ENCODE measurements at regions not wholly inside any gene's neighbourhood (a gene's known extent, or its start where the extent isn't known, plus 50 kb on each side); places are given as distances from the start of the nearest gene placed in this dataset.

GRCh38 chr4:99763635-99764101 is 53.0 kb upstream of the DAPP1 start:
- 60% methylated on average over 3 of the region's 3 CpGs for WGBS
- H3K27ac ChIP-seq (ENCODE audit: low read depth in 1 of 2, low read length in 2 of 2) = no peak overlapping the region
- no peak for DNase-seq (ENCODE audit: low spot score)
- no peaks in the 10 kb centered on the region for H3K4me1 ChIP-seq (ENCODE audit: control insufficient read depth in 4 of 4, insufficient read depth in 4 of 4, low read length in 3 of 4)
- no peaks in the 10 kb centered on the region for H3K27me3 ChIP-seq (ENCODE audit: control insufficient read depth in 4 of 4, insufficient read depth in 4 of 4, low read length in 3 of 4)
- no peak for TF ChIP-seq TAF1 (conservative IDR thresholded peaks at IDR 0.05)
- no peak for TF ChIP-seq REST (IDR thresholded peaks at IDR 0.05)
- peak in 1 of 2 donors; percentile 6 for TF ChIP-seq RAD21 (IDR thresholded peaks at IDR 0.05)
- TF ChIP-seq HNF4G (IDR thresholded peaks at IDR 0.05) = no peak
- no peak for TF ChIP-seq GABPA (IDR thresholded peaks at IDR 0.05 in 1 of 2, conservative IDR thresholded peaks at IDR 0.05 in 1 of 2)
- no peak for TF ChIP-seq CTCF (IDR thresholded peaks at IDR 0.05; ENCODE audit: low read depth, low read length, missing input control)
- no peak for TF ChIP-seq NR2F2 (IDR thresholded peaks at IDR 0.05)
- TF ChIP-seq HNF4A (conservative IDR thresholded peaks at IDR 0.05) = peak in 1 of 2 donors; percentile 29
- peak in 1 of 2 donors; percentile 91 for TF ChIP-seq JUND (IDR thresholded peaks at IDR 0.05)
- no peak for TF ChIP-seq SP1 (IDR thresholded peaks at IDR 0.05)
- TF ChIP-seq RXRA (IDR thresholded peaks at IDR 0.05) = peak in 1 of 2 donors; percentile 48
- TF ChIP-seq MAX (IDR thresholded peaks at IDR 0.05) = no peak
- TF ChIP-seq ZBTB33 (IDR thresholded peaks at IDR 0.05) = no peak
- no peak for TF ChIP-seq FOXA1 (IDR thresholded peaks at IDR 0.05)
- no peaks in the 10 kb centered on the region for H3K36me3 ChIP-seq (ENCODE audit: control insufficient read depth in 4 of 4, insufficient read depth in 3 of 4, low read depth in 1 of 4, low read length in 3 of 4)
- H3K9ac ChIP-seq (ENCODE audit: low read depth in 1 of 2, low read length in 2 of 2) = no peak overlapping the region
- H3K9me3 ChIP-seq (ENCODE audit: control insufficient read depth in 4 of 4, low read length in 3 of 4) = peaks cover 0 to 2% (median 0%) of the 10 kb centered on the region in 4 donors
- H3K4me3 ChIP-seq (ENCODE audit: low read depth in 1 of 3, low read length in 3 of 3) = no peak overlapping the region

- no peak for DNase-seq (ENCODE audit: low spot score)
- H3K4me3 ChIP-seq (ENCODE audit: low read depth in 1 of 3, low read length in 3 of 3) = no peak overlapping the region
- H3K27me3 ChIP-seq (ENCODE audit: control insufficient read depth in 4 of 4, insufficient read depth in 4 of 4, low read length in 3 of 4) = no peaks in the 10 kb centered on the region
- no peak overlapping the region for H3K9ac ChIP-seq (ENCODE audit: low read depth in 1 of 2, low read length in 2 of 2)
- H3K27ac ChIP-seq (ENCODE audit: low read depth in 1 of 2, low read length in 2 of 2) = no peak overlapping the region
- no peaks in the 10 kb centered on the region for H3K36me3 ChIP-seq (ENCODE audit: control insufficient read depth in 4 of 4, insufficient read depth in 3 of 4, low read depth in 1 of 4, low read length in 3 of 4)
- 87% methylated on average over 3 of the region's 3 CpGs for WGBS
- H3K9me3 ChIP-seq (ENCODE audit: control insufficient read depth in 4 of 4, low read length in 3 of 4) = peaks cover 0 to 2% (median 0%) of the 10 kb centered on the region in 4 donors
- H3K4me1 ChIP-seq (ENCODE audit: control insufficient read depth in 4 of 4, insufficient read depth in 4 of 4, low read length in 3 of 4) = no peaks in the 10 kb centered on the region
- TF ChIP-seq JUND (IDR thresholded peaks at IDR 0.05) = no peak
- TF ChIP-seq CTCF (IDR thresholded peaks at IDR 0.05; ENCODE audit: low read depth, low read length, missing input control) = no peak
- TF ChIP-seq NR2F2 (IDR thresholded peaks at IDR 0.05) = no peak
- TF ChIP-seq YY1 (IDR thresholded peaks at IDR 0.05) = no peak
- TF ChIP-seq SP1 (IDR thresholded peaks at IDR 0.05) = no peak
- no peak for TF ChIP-seq FOXA1 (IDR thresholded peaks at IDR 0.05)
- no peak for TF ChIP-seq ATF3 (IDR thresholded peaks at IDR 0.05)
- TF ChIP-seq FOXA2 (IDR thresholded peaks at IDR 0.05) = no peak
- no peak for TF ChIP-seq EGR1 (IDR thresholded peaks at IDR 0.05; ENCODE audit: low read depth in 2 of 2)
- no peak for TF ChIP-seq HNF4A (conservative IDR thresholded peaks at IDR 0.05)
- no peak for TF ChIP-seq RAD21 (IDR thresholded peaks at IDR 0.05)
- no peak for TF ChIP-seq MAX (IDR thresholded peaks at IDR 0.05)
- TF ChIP-seq REST (IDR thresholded peaks at IDR 0.05) = no peak
These were observed 53.9 kb upstream of the DAPP1 start for GRCh38 chr4:99762728-99763127.
